Choroid plexus epithelial cell (primary cell): ENCODE measurements at regions not wholly inside any gene's neighbourhood (a gene's known extent, or its start where the extent isn't known, plus 50 kb on each side); places are given as distances from the start of the nearest gene placed in this dataset.

Experiments
- DNase-seq: peaks from one replicate; pipeline ENCODE4 v3.0.0-alpha.2; 2010; ENCODE audit warnings: low read depth
- H3K4me3 ChIP-seq: 2 replicates; pipeline ENCODE4 v1.5.1; 2011; ENCODE audit warnings: low read depth, mild to moderate bottlenecking, control low read depth, low read length, moderate library complexity
- CTCF ChIP-seq: conservative IDR thresholded peaks from 2 replicates; pipeline ENCODE4 v1.5.1; 2011; ENCODE audit warnings: low read depth, mild to moderate bottlenecking, control low read depth, inconsistent platforms, low read length, moderate library complexity

GRCh38 chr3:110576960-110577359 lies 494.7 kb upstream of the NECTIN3 start:
- no peak overlapping the region for H3K4me3 ChIP-seq
- TF ChIP-seq CTCF = no peak
- DNase-seq = peak; percentile 89

DNA sequence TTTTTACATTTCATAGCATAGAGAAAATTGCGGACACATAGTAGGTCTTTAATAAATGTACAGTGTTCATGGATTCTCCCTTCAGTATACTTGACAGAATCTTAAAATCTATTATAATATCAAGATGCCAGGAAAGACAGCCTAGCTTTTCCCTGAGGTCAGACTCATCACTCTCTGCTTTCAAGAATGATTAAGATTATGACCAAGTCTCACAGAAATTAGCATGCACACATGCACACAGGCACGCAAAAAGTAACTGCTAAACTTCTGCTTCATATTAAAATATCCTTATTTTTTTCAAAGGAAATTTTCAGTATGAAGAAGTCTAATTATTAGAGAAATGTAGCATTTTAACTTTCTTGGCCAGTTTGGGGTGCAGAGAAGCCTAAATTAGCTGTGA lies 493.8 kb upstream of the NECTIN3 start:
- TF ChIP-seq CTCF = no peak

GRCh38 chr3:110579840-110580550 lies 491.6 kb upstream of the NECTIN3 start:
- no peak overlapping the region for H3K4me3 ChIP-seq
- DNase-seq = peak; percentile 76
- no peak for TF ChIP-seq CTCF

More for the DNA sequence above, 493.8 kb upstream of the NECTIN3 start:
- H3K4me3 ChIP-seq = no peak overlapping the region
- no peak for DNase-seq

DNA sequence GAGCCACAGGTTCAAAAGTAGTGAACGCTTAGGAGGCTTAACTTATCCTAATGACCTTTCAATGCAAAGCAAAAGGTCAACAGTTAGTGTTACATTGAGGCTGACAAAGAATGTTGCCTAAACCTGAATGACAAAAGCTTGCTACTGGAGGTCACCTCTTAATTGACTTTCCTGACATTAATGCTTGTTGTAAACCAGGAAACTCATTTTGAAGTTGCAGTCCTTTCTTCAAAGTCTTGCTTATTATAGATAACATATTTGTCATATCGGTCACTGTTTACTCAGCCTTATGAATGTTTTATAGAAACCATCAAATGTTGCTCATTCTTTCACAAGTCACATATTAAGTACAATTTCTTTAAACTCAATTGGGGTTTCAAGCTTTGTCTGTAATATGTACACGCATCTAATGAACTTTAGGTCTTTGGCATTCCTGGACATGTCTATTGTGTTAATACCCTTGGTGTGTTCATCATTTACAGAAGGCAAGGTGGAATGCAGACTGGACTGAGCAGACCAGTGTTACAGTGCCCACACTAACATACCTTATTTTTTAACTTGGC lies 488.2 kb upstream of the NECTIN3 start:
- TF ChIP-seq CTCF = no peak
- H3K4me3 ChIP-seq = no peak overlapping the region
- DNase-seq = no peak

GRCh38 chr3:110588906-110589305 lies 482.7 kb upstream of the NECTIN3 start:
- H3K4me3 ChIP-seq = no peak overlapping the region
- DNase-seq = no peak
- no peak for TF ChIP-seq CTCF

- DNase-seq = no peak
- no peak for TF ChIP-seq CTCF
- H3K4me3 ChIP-seq = no peak overlapping the region
Observed at GRCh38 chr3:110589341-110589740, 482.3 kb upstream of the NECTIN3 start.

GRCh38 chr3:110593749-110594148 lies 477.9 kb upstream of the NECTIN3 start:
- no peak overlapping the region for H3K4me3 ChIP-seq
- no peak for DNase-seq
- TF ChIP-seq CTCF = no peak
